Neural cell (in vitro differentiated cells): ENCODE measurements at regions not wholly inside any gene's neighbourhood (a gene's known extent, or its start where the extent isn't known, plus 50 kb on each side); places are given as distances from the start of the nearest gene placed in this dataset.

Experiments
- CTCF ChIP-seq: fragments of 450-650 bp; IDR thresholded peaks from 2 replicates; pipeline ENCODE4 v1.5.1; 2014; ENCODE audit warnings: antibody characterized with exemption, mild to moderate bottlenecking, moderate library complexity; ENCODE audit not compliant: poor library complexity, severe bottlenecking
- EP300 ChIP-seq: fragments of 450-650 bp; conservative IDR thresholded peaks from 2 replicates; pipeline ENCODE4 v1.6.1; 2014; ENCODE audit warnings: antibody characterized with exemption, mild to moderate bottlenecking, moderate library complexity; ENCODE audit not compliant: poor library complexity, severe bottlenecking
- EZH2 ChIP-seq: fragments of 200-600, 300-800 bp; shearing (Covaris generic), sonication (generic); IDR thresholded peaks from 2 replicates; pipeline ENCODE4 v1.6.1; 2014; ENCODE audit warnings: antibody characterized with exemption, low read length, borderline replicate concordance, mild to moderate bottlenecking; ENCODE audit not compliant: insufficient read depth, poor library complexity, severe bottlenecking
- POLR2AphosphoS5 ChIP-seq: IDR thresholded peaks from 2 replicates; pipeline ENCODE4 v1.6.1; 2012
- RAD21 ChIP-seq: fragments of 450-650 bp; conservative IDR thresholded peaks from 2 replicates; pipeline ENCODE4 v1.6.1; 2014; ENCODE audit warnings: antibody characterized with exemption, mild to moderate bottlenecking, moderate library complexity
- REST ChIP-seq: IDR thresholded peaks from 2 replicates; pipeline ENCODE4 v1.6.1; 2012; ENCODE audit warnings: borderline replicate concordance
- SMC3 ChIP-seq: fragments of 450-650 bp; conservative IDR thresholded peaks from 2 replicates; pipeline ENCODE4 v1.6.1; 2014; ENCODE audit warnings: antibody characterized with exemption, mild to moderate bottlenecking, moderate library complexity; ENCODE audit not compliant: poor library complexity

- TF ChIP-seq SMC3 (no peak), EZH2 (no peak), RAD21 (no peak), EP300 (no peak), CTCF (no peak), REST (no peak), POLR2AphosphoS5 (no peak)
Measured at GRCh38 chr5:125134216-125135081, 388.0 kb upstream of the ZNF608 start.
